ES-I3 (cell line): ENCODE measurements at regions not wholly inside any gene's neighbourhood (a gene's known extent, or its start where the extent isn't known, plus 50 kb on each side); places are given as distances from the start of the nearest gene placed in this dataset.
"Not testable (repeated sequence)": the region's sequence is repeated elsewhere in the genome, so short reads cannot be mapped to it uniquely, and the experiment has no call there.

Experiments used
- H3K36me3 ChIP-seq: 2 replicates; pipeline ENCODE4 v1.6.1; 2013; ENCODE audit warnings: mild to moderate bottlenecking, low read length, control low read depth, moderate library complexity; ENCODE audit not compliant: insufficient read depth
- H3K4me1 ChIP-seq: 2 replicates; pipeline ENCODE4 v1.6.1; 2013; ENCODE audit warnings: mild to moderate bottlenecking, control low read depth, low read length; ENCODE audit not compliant: insufficient read depth
- H3K9ac ChIP-seq: 2 replicates; pipeline ENCODE4 v1.6.1; 2013; ENCODE audit warnings: low read depth, mild to moderate bottlenecking, low read length, moderate library complexity
- H3K9me3 ChIP-seq: 2 replicates; pipeline ENCODE4 v1.6.1; 2013; ENCODE audit warnings: mild to moderate bottlenecking, low read length, moderate library complexity; ENCODE audit not compliant: control insufficient read depth, insufficient read depth

DNA sequence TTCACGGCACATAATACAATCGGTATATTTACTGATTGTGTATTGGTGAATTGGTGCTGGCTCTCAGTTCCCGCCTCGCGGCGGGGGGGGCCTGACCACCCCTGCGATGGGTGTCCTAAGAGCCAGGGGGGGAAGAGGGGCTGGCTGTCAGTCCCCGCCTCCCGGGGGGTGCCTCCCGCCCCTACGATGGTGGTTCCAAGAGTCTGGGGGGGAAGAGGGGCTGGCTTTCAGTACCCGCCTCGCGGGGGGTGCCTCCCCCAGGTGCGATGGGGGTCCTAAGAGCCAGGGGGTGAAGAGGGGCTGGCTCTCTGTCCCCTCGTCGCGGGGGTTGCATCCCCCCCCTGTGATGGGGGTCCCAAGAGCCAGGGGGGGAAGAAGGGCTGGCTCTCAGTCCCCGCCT, 2321.8 kb upstream of the PCDH20 start:
- no peak overlapping the region for H3K9ac ChIP-seq

DNA sequence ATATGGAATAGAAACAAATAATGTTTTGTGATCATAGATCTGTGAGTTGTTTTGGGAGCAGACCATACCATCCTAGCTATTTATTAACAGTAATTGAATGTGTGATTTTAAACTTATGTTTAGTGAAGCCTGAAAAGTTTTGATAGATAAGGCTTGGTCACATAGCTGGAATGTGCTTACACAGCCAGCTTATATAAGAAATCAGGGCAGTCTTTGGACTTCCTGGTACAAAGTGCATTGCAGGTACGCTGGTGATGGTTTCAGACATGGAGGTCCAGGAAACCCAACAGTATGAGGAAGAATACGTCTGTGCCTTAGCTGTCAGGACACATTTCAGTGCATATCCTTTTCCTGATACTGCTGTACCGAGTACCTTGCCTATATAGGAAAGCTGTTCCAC, 2316.2 kb upstream of the PCDH20 start:
- Histone ChIP-seq H3K9ac (no peak overlapping the region), H3K9me3 (no peaks in the 10 kb centered on the region), H3K4me1 (no peaks in the 10 kb centered on the region), H3K36me3 (no peaks in the 10 kb centered on the region)

More for the DNA sequence above, 2321.8 kb upstream of the PCDH20 start:
- Histone ChIP-seq H3K9me3 (no peaks in the 10 kb centered on the region), H3K4me1 (no peaks in the 10 kb centered on the region), H3K36me3 (no peaks in the 10 kb centered on the region)

DNA sequence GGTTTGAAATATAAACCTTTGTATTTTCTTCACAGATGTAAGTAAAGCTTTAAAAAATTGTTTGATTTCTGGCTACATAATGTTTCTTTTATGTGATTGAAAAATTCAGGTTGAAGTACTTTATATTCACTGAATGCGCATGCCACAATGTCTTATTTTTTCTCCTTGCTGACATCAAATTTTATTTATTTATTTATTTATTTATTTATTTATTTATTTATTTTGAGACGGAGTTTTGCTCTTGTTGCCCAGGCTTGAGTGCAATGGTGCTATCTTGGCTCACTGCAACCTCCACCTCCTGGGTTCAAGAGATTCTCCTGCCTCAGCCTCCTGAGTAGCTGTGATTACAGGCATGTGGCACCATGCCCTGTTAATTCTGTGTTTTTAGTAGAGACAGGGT, 2296.5 kb upstream of the PCDH20 start:
- not testable (repeated sequence) for H3K4me1 ChIP-seq, H3K9ac ChIP-seq, H3K36me3 ChIP-seq, H3K9me3 ChIP-seq

DNA sequence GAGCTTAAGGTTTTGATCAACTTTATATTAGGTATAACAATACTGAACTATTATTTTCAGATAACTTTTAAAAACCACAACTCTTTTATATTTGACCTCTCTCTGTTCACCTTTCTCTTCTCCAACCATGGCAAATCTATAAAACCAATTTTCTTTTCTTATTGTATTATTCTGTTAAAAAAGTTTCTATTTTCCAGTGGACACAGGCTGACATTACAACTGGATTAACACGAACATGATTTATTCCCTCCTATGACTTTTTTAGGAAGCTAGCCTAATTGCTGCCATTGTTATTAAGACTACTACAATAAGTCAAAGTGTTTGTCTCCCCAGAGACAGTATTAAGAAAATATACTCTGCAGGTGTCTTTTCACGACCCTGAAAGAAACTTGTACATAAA, 2291.1 kb upstream of the PCDH20 start:
- H3K9me3 ChIP-seq = no peaks in the 10 kb centered on the region
- no peaks in the 10 kb centered on the region for H3K4me1 ChIP-seq

DNA sequence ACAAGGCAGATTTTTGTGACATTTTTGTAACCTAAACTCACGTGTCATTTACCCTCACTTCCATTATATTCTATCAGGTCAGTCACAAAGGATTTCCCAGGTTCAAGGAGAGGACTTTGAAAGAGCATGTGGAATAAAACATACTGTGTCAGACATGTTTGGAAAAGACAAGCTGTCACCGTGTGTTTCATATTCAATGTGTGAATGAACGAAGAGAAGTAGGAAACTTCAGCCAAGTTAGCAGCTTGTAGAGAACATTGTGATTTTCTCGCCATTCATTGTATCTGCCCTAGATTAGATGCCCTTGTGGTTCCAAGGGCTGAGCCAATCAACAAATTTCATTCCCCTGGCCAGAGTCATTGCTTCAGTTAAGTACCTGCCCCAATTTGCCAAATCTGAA, 2288.9 kb upstream of the PCDH20 start:
- H3K9ac ChIP-seq = no peak overlapping the region
- H3K36me3 ChIP-seq = no peaks in the 10 kb centered on the region
- no peaks in the 10 kb centered on the region for H3K4me1 ChIP-seq
- no peaks in the 10 kb centered on the region for H3K9me3 ChIP-seq

More for the DNA sequence above, 2291.1 kb upstream of the PCDH20 start:
- H3K9ac ChIP-seq = no peak overlapping the region
- H3K36me3 ChIP-seq = no peaks in the 10 kb centered on the region

- Histone ChIP-seq H3K9me3 (no peaks in the 10 kb centered on the region), H3K4me1 (no peaks in the 10 kb centered on the region), H3K9ac (no peak overlapping the region), H3K36me3 (no peaks in the 10 kb centered on the region)
Observed at GRCh38 chr13:63700350-63700749, 2284.7 kb upstream of the PCDH20 start.

- H3K9ac ChIP-seq = no peak overlapping the region
- H3K9me3 ChIP-seq = no peaks in the 10 kb centered on the region
- no peaks in the 10 kb centered on the region for H3K36me3 ChIP-seq
- no peaks in the 10 kb centered on the region for H3K4me1 ChIP-seq
Observed at GRCh38 chr13:63699948-63700347, 2284.3 kb upstream of the PCDH20 start.

DNA sequence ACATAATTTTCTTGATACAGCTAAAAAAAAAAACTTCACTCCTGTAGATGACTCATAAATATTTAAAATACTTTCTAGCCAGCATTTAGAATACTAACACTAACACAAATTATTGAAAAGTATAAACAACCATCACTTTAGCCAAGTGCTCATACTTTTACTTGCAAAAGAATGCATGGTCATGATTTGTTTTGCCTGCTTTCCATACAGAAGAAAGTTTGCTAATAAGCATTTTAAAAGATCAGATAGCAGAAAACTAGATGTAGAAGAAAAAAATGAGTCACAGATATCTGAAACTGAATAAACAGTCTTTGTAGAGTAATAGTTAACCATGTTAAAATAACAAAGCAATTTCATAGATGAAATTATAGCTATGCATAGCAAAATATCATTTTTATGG, 2280.4 kb upstream of the PCDH20 start:
- H3K4me1 ChIP-seq = no peaks in the 10 kb centered on the region
- no peaks in the 10 kb centered on the region for H3K36me3 ChIP-seq
- no peak overlapping the region for H3K9ac ChIP-seq
- H3K9me3 ChIP-seq = no peaks in the 10 kb centered on the region

- H3K36me3 ChIP-seq = no peaks in the 10 kb centered on the region
- no peaks in the 10 kb centered on the region for H3K4me1 ChIP-seq
- H3K9me3 ChIP-seq = no peaks in the 10 kb centered on the region
- H3K9ac ChIP-seq = no peak overlapping the region
Observed at GRCh38 chr13:63693696-63694095, 2278.0 kb upstream of the PCDH20 start.

- Histone ChIP-seq H3K9ac (no peak overlapping the region), H3K4me1 (no peaks in the 10 kb centered on the region), H3K9me3 (no peaks in the 10 kb centered on the region), H3K36me3 (no peaks in the 10 kb centered on the region)
Observed at GRCh38 chr13:63691474-63691873, 2275.8 kb upstream of the PCDH20 start.

- Histone ChIP-seq H3K36me3 (no peaks in the 10 kb centered on the region), H3K9me3 (no peaks in the 10 kb centered on the region), H3K9ac (no peak overlapping the region), H3K4me1 (no peaks in the 10 kb centered on the region)
Observed at GRCh38 chr13:63690672-63691071, 2275.0 kb upstream of the PCDH20 start.

- Histone ChIP-seq H3K9ac (no peak overlapping the region), H3K36me3 (no peaks in the 10 kb centered on the region), H3K4me1 (peaks cover 5% of the 10 kb centered on the region; the same call in 1 of the 2 replicates), H3K9me3 (no peaks in the 10 kb centered on the region)
Observed at GRCh38 chr13:63684822-63685221, 2269.2 kb upstream of the PCDH20 start.

DNA sequence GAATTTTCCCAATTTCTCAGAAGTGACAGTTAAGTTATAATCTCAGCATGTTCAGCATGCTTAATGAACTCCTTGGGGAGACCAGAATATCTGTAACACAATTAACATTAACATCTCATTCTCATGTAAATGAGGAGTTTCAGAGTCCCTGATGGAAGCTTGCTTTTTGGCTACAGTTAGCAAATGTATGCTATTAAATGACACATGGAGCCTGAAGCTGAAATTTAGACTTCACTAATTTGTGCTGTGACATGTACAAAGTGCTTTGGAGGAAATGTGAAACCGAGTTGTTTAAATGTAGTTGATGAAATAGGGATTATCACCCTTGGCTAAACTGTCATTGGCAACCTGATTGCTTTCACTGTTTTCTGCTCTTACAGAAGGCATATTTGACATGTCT, 2265.1 kb upstream of the PCDH20 start:
- no peaks in the 10 kb centered on the region for H3K36me3 ChIP-seq
- H3K9me3 ChIP-seq = no peaks in the 10 kb centered on the region
- H3K4me1 ChIP-seq = peaks cover 6% of the 10 kb centered on the region; the same call in 1 of the 2 replicates
- H3K9ac ChIP-seq = no peak overlapping the region

DNA sequence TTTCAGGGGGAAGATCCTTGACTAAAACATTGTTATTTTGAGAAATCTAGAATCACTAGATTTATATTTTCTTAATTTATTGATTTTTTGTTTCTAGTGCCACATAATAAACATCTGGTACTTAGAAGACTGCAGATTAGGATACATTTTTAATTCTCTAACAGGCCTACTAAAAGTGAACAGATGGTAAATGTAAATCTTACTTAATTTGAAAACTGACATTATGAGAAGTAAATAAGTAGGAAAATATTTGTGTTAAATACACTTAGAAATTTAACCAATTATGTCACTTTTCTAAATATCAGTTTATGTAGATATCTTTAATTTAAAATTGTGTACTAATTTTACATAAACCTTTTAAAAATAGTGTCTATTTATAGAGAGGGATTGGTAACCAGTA, 2255.6 kb upstream of the PCDH20 start:
- no peak overlapping the region for H3K9ac ChIP-seq
- no peaks in the 10 kb centered on the region for H3K9me3 ChIP-seq
- H3K4me1 ChIP-seq = no peaks in the 10 kb centered on the region
- no peaks in the 10 kb centered on the region for H3K36me3 ChIP-seq

DNA sequence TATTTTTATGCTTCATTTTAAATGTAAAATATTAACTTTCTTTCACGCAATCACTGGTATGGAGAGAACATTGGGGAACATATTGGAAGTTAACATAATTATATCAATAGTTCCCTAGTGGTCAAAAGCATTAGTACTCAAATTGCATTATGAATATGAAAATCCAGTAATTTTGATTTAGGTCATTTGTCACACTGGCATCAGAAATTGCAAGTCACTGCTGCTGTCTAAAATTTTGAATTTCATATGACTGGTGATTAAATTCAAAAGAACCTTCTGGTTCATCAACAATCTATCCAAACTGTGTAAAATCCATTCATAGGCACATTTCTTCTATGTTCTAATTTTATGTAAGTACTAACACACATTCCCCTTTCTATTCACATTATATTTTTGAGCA, 2235.7 kb upstream of the PCDH20 start:
- no peaks in the 10 kb centered on the region for H3K36me3 ChIP-seq

GRCh38 chr13:63643543-63643942, 2227.9 kb upstream of the PCDH20 start:
- no peaks in the 10 kb centered on the region for H3K36me3 ChIP-seq
- H3K9me3 ChIP-seq = no peaks in the 10 kb centered on the region
- no peak overlapping the region for H3K9ac ChIP-seq
- H3K4me1 ChIP-seq = no peaks in the 10 kb centered on the region

More for the DNA sequence above, 2235.7 kb upstream of the PCDH20 start:
- H3K9me3 ChIP-seq = no peaks in the 10 kb centered on the region
- no peaks in the 10 kb centered on the region; the same call in 1 of the 2 replicates for H3K4me1 ChIP-seq
- H3K9ac ChIP-seq = no peak overlapping the region
